ENCODE measurements at regions not wholly inside any gene's neighbourhood (a gene's known extent, or its start where the extent isn't known, plus 50 kb on each side); places are given as distances from the start of the nearest gene placed in this dataset.

GRCh38 chr3:148075771-148076716, 621.7 kb upstream of the AGTR1 start:
- TF ChIP-seq POLR2A (IDR thresholded peaks at IDR 0.05; ENCODE audit: low read depth, low read length): no peak
- TF ChIP-seq POLR2AphosphoS5 (IDR thresholded peaks at IDR 0.05; ENCODE audit: low read depth, low read length): no peak
- TF ChIP-seq TAF1 (IDR thresholded peaks at IDR 0.05; ENCODE audit: borderline replicate concordance, low read depth, low read length): no peak
